Esophagus muscularis mucosa (tissue), 4 donors: ENCODE measurements at regions not wholly inside any gene's neighbourhood (a gene's known extent, or its start where the extent isn't known, plus 50 kb on each side); places are given as distances from the start of the nearest gene placed in this dataset.
"Not testable (repeated sequence)": the region's sequence is repeated elsewhere in the genome, so short reads cannot be mapped to it uniquely, and the experiment has no call there.

ENCODE experiments used
- DNase-seq: peaks from one replicate; pipeline ENCODE4 v3.0.0-alpha.2; 2017; ENCODE audit errors: extremely low spot score
- H3K27ac ChIP-seq, 4 donors: fragments of 200-600 bp; sonication (generic); replicated peaks in 1 of 4; 1 replicate in 3 of 4; 2 replicates in 1 of 4; pipeline ENCODE4 v1.5.1; 2016 to 2019; ENCODE audit warnings: mild to moderate bottlenecking in 1 of 4
- H3K27me3 ChIP-seq, 4 donors: fragments of 200-600 bp; sonication (generic); one replicate each; pipeline versions ENCODE4 v1.5.1 to v1.6.0; 2016 to 2019
- H3K36me3 ChIP-seq, 4 donors: fragments of 200-600 bp; sonication (generic); one replicate each; pipeline ENCODE4 v1.5.1; 2016 to 2019
- H3K4me1 ChIP-seq, 4 donors: fragments of 200-600 bp; sonication (generic); one replicate each; pipeline ENCODE4 v1.5.1; 2016 to 2019
- H3K4me3 ChIP-seq, 4 donors: fragments of 200-600 bp; sonication (generic); 1 replicate in 2 of 4; 2 replicates in 2 of 4; pipeline ENCODE4 v1.5.1; 2016 to 2019; ENCODE audit warnings: mild to moderate bottlenecking in 4 of 4, moderate library complexity in 1 of 4
- H3K9me3 ChIP-seq, 4 donors: fragments of 200-600 bp; sonication (generic); 1 replicate in 3 of 4; 2 replicates in 1 of 4; pipeline ENCODE4 v1.5.1; 2016 to 2019
- CTCF ChIP-seq, 3 experiments: fragments of 200-600 bp in 2 of 3; fragments of 450-650 bp in 1 of 3; sonication (generic) in 2 of 3; IDR thresholded peaks; one replicate each; pipeline ENCODE4 v1.5.1; 2017 to 2019; ENCODE audit warnings: antibody characterized with exemption in 3 of 3, mild to moderate bottlenecking in 2 of 3, moderate library complexity in 1 of 3
- EP300 ChIP-seq: sonication (generic); formaldehyde crosslinking; IDR thresholded peaks from one replicate; pipeline ENCODE4 v1.6.1; 2017; ENCODE audit warnings: antibody characterized with exemption
- POLR2A ChIP-seq: fragments of 450-650 bp; IDR thresholded peaks from one replicate; pipeline ENCODE4 v1.6.1; 2017; ENCODE audit warnings: antibody characterized with exemption, moderate library complexity, mild to moderate bottlenecking, low read depth
- POLR2AphosphoS5 ChIP-seq, 2 donors: sonication (generic); formaldehyde crosslinking; IDR thresholded peaks; one replicate each; pipeline ENCODE4 v1.6.1; 2017; ENCODE audit warnings: antibody characterized with exemption in 2 of 2
- WGBS: methylation state at CpG from one replicate; pipeline ENCODE4 v1.1.5; 2018; 5-methylcytosine and 5-hydroxymethylcytosine counted together
- intact Hi-C: fragments of 100-400 bp; cut with DNase I; formaldehyde crosslinking; loops from one replicate; pipeline ENCODE4 v1.15.1; 2023

GRCh38 chr13:68713394-68713793 lies 1394.2 kb upstream of the ATXN8OS start:
- intact Hi-C loops, result no loop called here
- Histone ChIP-seq H3K4me1 (no peaks in the 10 kb centered on the region), H3K4me3 (no peak overlapping the region), H3K9me3 (no peaks in the 10 kb centered on the region), H3K36me3 (no peaks in the 10 kb centered on the region), H3K27me3 (no peaks in the 10 kb centered on the region), H3K27ac (no peak overlapping the region)
- TF ChIP-seq EP300 (no peak), POLR2AphosphoS5 (IDR thresholded peaks at IDR 0.05) (no peak), POLR2A (no peak), CTCF (IDR thresholded peaks at IDR 0.05) (no peak)
- 88% methylated on average over 1 of the region's 1 CpG for WGBS
- DNase-seq, result no peak

GRCh38 chr13:68708336-68708908 lies 1399.2 kb upstream of the ATXN8OS start:
- H3K27ac ChIP-seq, result no peak overlapping the region
- no peaks in the 10 kb centered on the region for H3K36me3 ChIP-seq
- H3K4me3 ChIP-seq, result no peak overlapping the region
- DNase-seq, result no peak
- intact Hi-C loops, result no loop called here
- H3K27me3 ChIP-seq, result no peaks in the 10 kb centered on the region
- peaks cover 0 to 5% (median 0%) of the 10 kb centered on the region in 4 donors for H3K9me3 ChIP-seq
- no peaks in the 10 kb centered on the region for H3K4me1 ChIP-seq
- TF ChIP-seq CTCF (IDR thresholded peaks at IDR 0.05) (no peak), POLR2AphosphoS5 (IDR thresholded peaks at IDR 0.05) (no peak), POLR2A (no peak), EP300 (no peak)
- WGBS, result 89% methylated on average over 11 of the region's 16 CpGs

- H3K27ac ChIP-seq, H3K36me3 ChIP-seq, H3K9me3 ChIP-seq, H3K4me3 ChIP-seq, H3K27me3 ChIP-seq, DNase-seq, intact Hi-C loops, H3K4me1 ChIP-seq: not testable (repeated sequence)
Measured at GRCh38 chr13:68706044-68706443, 1401.6 kb upstream of the ATXN8OS start.

GRCh38 chr13:68697551-68697950 lies 1410.1 kb upstream of the ATXN8OS start:
- Histone ChIP-seq H3K36me3 (no peaks in the 10 kb centered on the region), H3K4me3 (no peak overlapping the region), H3K4me1 (no peaks in the 10 kb centered on the region), H3K27ac (no peak overlapping the region), H3K27me3 (no peaks in the 10 kb centered on the region), H3K9me3 (no peaks in the 10 kb centered on the region)
- WGBS, result 10% methylated on average over 3 of the region's 3 CpGs
- TF ChIP-seq EP300 (no peak), POLR2A (no peak), CTCF (IDR thresholded peaks at IDR 0.05) (no peak), POLR2AphosphoS5 (IDR thresholded peaks at IDR 0.05) (no peak)
- DNase-seq, result no peak
- intact Hi-C loops, result no loop called here

GRCh38 chr13:68696907-68697306 lies 1410.7 kb upstream of the ATXN8OS start:
- no peaks in the 10 kb centered on the region for H3K4me1 ChIP-seq
- TF ChIP-seq POLR2A (no peak), CTCF (IDR thresholded peaks at IDR 0.05) (no peak), EP300 (no peak), POLR2AphosphoS5 (IDR thresholded peaks at IDR 0.05) (no peak)
- no peak overlapping the region for H3K27ac ChIP-seq
- WGBS, result 63% methylated on average over 2 of the region's 2 CpGs
- no peaks in the 10 kb centered on the region for H3K9me3 ChIP-seq
- H3K27me3 ChIP-seq, result no peaks in the 10 kb centered on the region
- no peaks in the 10 kb centered on the region for H3K36me3 ChIP-seq
- H3K4me3 ChIP-seq, result no peak overlapping the region
- intact Hi-C loops, result no loop called here
- no peak for DNase-seq
